Caco-2 (cell line): ENCODE measurements at regions not wholly inside any gene's neighbourhood (a gene's known extent, or its start where the extent isn't known, plus 50 kb on each side); places are given as distances from the start of the nearest gene placed in this dataset.

Experiments used
- BruUV-seq: library from RNA; stranded (reverse); fragments of 400-500 nt; replicated peaks from 2 replicates; lab custom pipeline; 2021; lab: Mats Ljungman, UMichigan
- CTCF ChIA-PET: fragments of 300-600 bp; sonication (Branson Sonifier 250); formaldehyde crosslinking; loops from one replicate; lab custom pipeline; 2022; ENCODE audit warnings: antibody characterized with exemption; lab: Charles Lee
- POLR2A ChIA-PET: fragments of 300-600 bp; sonication (Branson Sonifier 250); formaldehyde crosslinking; loops from one replicate; lab custom pipeline; 2022; ENCODE audit warnings: antibody characterized with exemption; lab: Charles Lee
- DNase-seq, 2 experiments: peaks; one replicate each; pipeline versions ENCODE4 v3.0.0 to v3.0.0-alpha.2; 2020 to 2022
- H3K27me3 ChIP-seq: replicated peaks from 2 replicates; pipeline ENCODE4 v1.6.0; 2011; ENCODE audit warnings: low read length; ENCODE audit not compliant: control insufficient read depth, insufficient read depth
- H3K36me3 ChIP-seq: 2 replicates; pipeline ENCODE4 v1.5.1; 2011; ENCODE audit warnings: low read length; ENCODE audit not compliant: control insufficient read depth, insufficient read depth
- H3K4me1 ChIP-seq: fragments of 250-450 bp; sonication (Bioruptor Pico); 2 replicates; pipeline ENCODE4 v1.5.1; 2020; ENCODE audit warnings: mild to moderate bottlenecking
- H3K4me3 ChIP-seq: 2 replicates; pipeline ENCODE4 v1.5.1; 2011; ENCODE audit warnings: low read depth, mild to moderate bottlenecking, control low read depth, low read length
- H3K9me3 ChIP-seq: fragments of 250-450 bp; sonication (Bioruptor Pico); 2 replicates; pipeline ENCODE4 v1.5.1; 2020; ENCODE audit warnings: mild to moderate bottlenecking, moderate library complexity
- H3K27ac Mint-ChIP-seq: one replicate; pipeline ENCODE4 v1.8.0; 2022; ENCODE audit warnings: mixed read lengths; ENCODE audit not compliant: unreplicated experiment
- H3K27me3 Mint-ChIP-seq: one replicate; pipeline ENCODE4 v1.8.0; 2022; ENCODE audit warnings: mixed read lengths; ENCODE audit not compliant: insufficient read depth, unreplicated experiment
- H3K36me3 Mint-ChIP-seq: one replicate; pipeline ENCODE4 v1.8.0; 2022; ENCODE audit warnings: mild to moderate bottlenecking, mixed read lengths; ENCODE audit not compliant: insufficient read depth, unreplicated experiment
- H3K4me1 Mint-ChIP-seq: one replicate; pipeline ENCODE4 v1.8.0; 2022; ENCODE audit warnings: low read depth, mixed read lengths; ENCODE audit not compliant: unreplicated experiment
- H3K4me3 Mint-ChIP-seq: one replicate; pipeline ENCODE4 v1.8.0; 2022; ENCODE audit warnings: mild to moderate bottlenecking, moderate library complexity, mixed read lengths; ENCODE audit not compliant: unreplicated experiment
- H3K9me3 Mint-ChIP-seq: one replicate; pipeline ENCODE4 v1.8.0; 2022; ENCODE audit warnings: mixed read lengths; ENCODE audit not compliant: unreplicated experiment
- CTCF ChIP-seq, 2 experiments: fragments of 200-600 bp in 1 of 2; IDR thresholded peaks; 1 replicate in 1 of 2; 2 replicates in 1 of 2; pipeline versions ENCODE4 v1.5.1 to v1.8.0; 2011 to 2022; ENCODE audit warnings: antibody characterized with exemption in 1 of 2, control low read depth in 1 of 2, inconsistent platforms in 1 of 2, low read depth in 1 of 2, low read length in 1 of 2, mild to moderate bottlenecking in 1 of 2, moderate library complexity in 1 of 2; ENCODE audit not compliant: insufficient read depth in 1 of 2, severe bottlenecking in 1 of 2, unreplicated experiment in 1 of 2
- intact Hi-C: fragments of 100-400 bp; cut with micrococcal nuclease; formaldehyde crosslinking; loops from one replicate; pipeline ENCODE4 v1.10.0; 2022; ENCODE audit not compliant: unreplicated experiment

GRCh38 chr14:101460986-101461750 is 100.1 kb upstream of the DIO3 start:
- no peak overlapping the region for H3K4me3 ChIP-seq
- no peaks in the 10 kb centered on the region for H3K9me3 ChIP-seq
- H3K27me3 ChIP-seq, result no peaks in the 10 kb centered on the region
- no peak overlapping the region for H3K4me3 Mint-ChIP-seq
- ChIA-PET CTCF (no interaction called here), POLR2A (no interaction called here)
- BruUV-seq, result no TSS peak
- no peaks in the 10 kb centered on the region for H3K9me3 Mint-ChIP-seq
- no peak overlapping the region for H3K27ac Mint-ChIP-seq
- DNase-seq, result no peak
- no peaks in the 10 kb centered on the region for H3K36me3 ChIP-seq
- H3K4me1 ChIP-seq, result peaks cover 8% of the 10 kb centered on the region; the same call in 1 of the 2 replicates
- intact Hi-C loops, result no loop called here
- no peak for TF ChIP-seq CTCF (IDR thresholded peaks at IDR 0.05; ENCODE audit: insufficient read depth in 1 of 2, low read depth in 1 of 2, low read length in 1 of 2, severe bottlenecking in 1 of 2, unreplicated experiment in 1 of 2)
- peaks cover 8% of the 10 kb centered on the region for H3K4me1 Mint-ChIP-seq
- H3K27me3 Mint-ChIP-seq, result no peaks in the 10 kb centered on the region
- H3K36me3 Mint-ChIP-seq, result no peaks in the 10 kb centered on the region

- ChIA-PET CTCF (no interaction called here), POLR2A (no interaction called here)
- Histone ChIP-seq H3K9me3 (no peaks in the 10 kb centered on the region), H3K4me1 (peaks cover 8% of the 10 kb centered on the region; the same call in 1 of the 2 replicates), H3K27me3 (no peaks in the 10 kb centered on the region), H3K4me3 (no peak overlapping the region), H3K36me3 (no peaks in the 10 kb centered on the region)
- peaks cover 8% of the 10 kb centered on the region for H3K4me1 Mint-ChIP-seq
- BruUV-seq, result no TSS peak
- no peak overlapping the region for H3K4me3 Mint-ChIP-seq
- intact Hi-C loops, result no loop called here
- no peak for DNase-seq
- H3K9me3 Mint-ChIP-seq, result no peaks in the 10 kb centered on the region
- no peaks in the 10 kb centered on the region for H3K27me3 Mint-ChIP-seq
- H3K27ac Mint-ChIP-seq, result no peak overlapping the region
- H3K36me3 Mint-ChIP-seq, result no peaks in the 10 kb centered on the region
- TF ChIP-seq CTCF (IDR thresholded peaks at IDR 0.05; ENCODE audit: insufficient read depth in 1 of 2, low read depth in 1 of 2, low read length in 1 of 2, severe bottlenecking in 1 of 2, unreplicated experiment in 1 of 2), result no peak
These were observed 99.4 kb upstream of the DIO3 start for GRCh38 chr14:101461891-101462290.

GRCh38 chr14:101462726-101463565 is 98.3 kb upstream of the DIO3 start:
- intact Hi-C loops, result no loop called here
- peaks cover 8% of the 10 kb centered on the region; the same call in 1 of the 2 replicates for H3K4me1 ChIP-seq
- no peak for DNase-seq
- H3K36me3 ChIP-seq, result no peaks in the 10 kb centered on the region
- H3K27ac Mint-ChIP-seq, result no peak overlapping the region
- no peaks in the 10 kb centered on the region for H3K9me3 Mint-ChIP-seq
- no peaks in the 10 kb centered on the region for H3K27me3 ChIP-seq
- H3K4me1 Mint-ChIP-seq, result peaks cover 8% of the 10 kb centered on the region
- ChIA-PET POLR2A (no interaction called here), CTCF (no interaction called here)
- BruUV-seq, result no TSS peak
- no peaks in the 10 kb centered on the region for H3K36me3 Mint-ChIP-seq
- no peak overlapping the region for H3K4me3 Mint-ChIP-seq
- no peaks in the 10 kb centered on the region for H3K27me3 Mint-ChIP-seq
- no peak overlapping the region for H3K4me3 ChIP-seq
- TF ChIP-seq CTCF (IDR thresholded peaks at IDR 0.05; ENCODE audit: insufficient read depth in 1 of 2, low read depth in 1 of 2, low read length in 1 of 2, severe bottlenecking in 1 of 2, unreplicated experiment in 1 of 2), result no peak
- H3K9me3 ChIP-seq, result no peaks in the 10 kb centered on the region
